Activated T-cell treated with anti-CD3 and anti-CD28 coated beads, Interleukin-2, amount 50 U/mL, for 48 hours (primary cell): ENCODE measurements at regions not wholly inside any gene's neighbourhood (a gene's known extent, or its start where the extent isn't known, plus 50 kb on each side); places are given as distances from the start of the nearest gene placed in this dataset.
"Not testable (repeated sequence)": the region's sequence is repeated elsewhere in the genome, so short reads cannot be mapped to it uniquely, and the experiment has no call there.

Experiments used
- DNase-seq, 2 experiments: peaks; one replicate each; pipeline ENCODE4 v3.0.0-alpha.2; 2020

- DNase-seq, result no peak
Observed at GRCh38 chr3:20608054-20608738, 422.2 kb upstream of the SGO1 start.

DNA sequence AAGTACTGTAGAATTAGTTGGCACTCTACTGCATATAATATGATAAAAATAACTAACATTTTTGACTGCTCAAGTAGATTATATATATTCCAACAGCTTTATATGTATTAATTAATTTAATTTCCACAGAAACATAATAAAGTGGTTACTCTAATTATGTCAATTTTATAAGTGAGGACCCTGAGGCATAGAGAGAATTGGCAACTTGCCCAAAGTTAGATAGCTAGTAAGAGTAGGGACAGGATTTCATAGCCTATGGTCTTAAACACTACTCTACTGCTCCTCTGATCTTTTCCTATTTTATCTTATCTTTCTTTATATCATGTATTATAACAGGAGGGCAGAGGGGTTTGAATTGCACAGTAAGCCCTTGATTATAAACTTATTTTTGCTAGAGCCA, 418.7 kb upstream of the SGO1 start:
- DNase-seq, result no peak

DNA sequence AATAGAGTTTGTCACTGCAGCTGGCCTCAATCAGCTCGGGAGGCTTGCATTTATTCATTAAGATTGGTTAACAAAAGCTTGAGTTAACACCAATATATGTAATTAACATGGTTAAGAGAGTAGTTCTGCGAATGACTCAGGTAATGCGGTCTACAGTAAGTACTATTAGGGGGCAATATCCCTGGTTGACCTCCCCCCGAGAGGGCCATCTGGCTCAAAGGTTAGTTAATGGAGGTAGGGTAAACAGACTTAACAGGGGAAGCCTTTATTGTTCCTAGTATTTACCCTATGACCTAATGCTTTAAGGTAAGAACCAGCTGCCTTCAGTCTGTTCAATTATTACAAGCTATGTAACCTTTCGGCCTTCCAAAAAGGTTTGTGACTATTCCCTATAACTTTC, 403.3 kb upstream of the SGO1 start:
- DNase-seq, result no peak

GRCh38 chr3:20588781-20589180, 402.8 kb upstream of the SGO1 start:
- no peak for DNase-seq

DNA sequence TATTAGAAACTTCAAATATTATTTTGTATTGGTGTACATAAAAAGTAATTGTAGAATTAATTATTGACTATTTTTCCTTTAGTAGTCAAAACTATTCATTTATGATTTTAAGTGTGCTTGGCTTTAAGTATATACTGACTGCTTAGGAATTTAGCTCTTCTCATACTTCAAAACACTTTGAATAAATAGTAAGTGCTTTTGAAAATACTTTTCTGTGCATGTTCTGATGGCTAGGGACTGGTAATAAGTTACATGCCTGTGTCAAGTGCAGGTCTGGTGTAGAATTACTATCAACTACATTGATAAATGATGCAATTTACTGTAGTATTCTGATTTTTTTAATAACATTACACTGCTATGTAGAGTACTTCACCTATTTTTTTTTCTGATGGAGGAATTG, 397.6 kb upstream of the SGO1 start:
- DNase-seq, result no peak

GRCh38 chr3:20576228-20576627, 390.2 kb upstream of the SGO1 start:
- no peak for DNase-seq

GRCh38 chr3:20575146-20575545, 389.1 kb upstream of the SGO1 start:
- DNase-seq, result no peak

DNA sequence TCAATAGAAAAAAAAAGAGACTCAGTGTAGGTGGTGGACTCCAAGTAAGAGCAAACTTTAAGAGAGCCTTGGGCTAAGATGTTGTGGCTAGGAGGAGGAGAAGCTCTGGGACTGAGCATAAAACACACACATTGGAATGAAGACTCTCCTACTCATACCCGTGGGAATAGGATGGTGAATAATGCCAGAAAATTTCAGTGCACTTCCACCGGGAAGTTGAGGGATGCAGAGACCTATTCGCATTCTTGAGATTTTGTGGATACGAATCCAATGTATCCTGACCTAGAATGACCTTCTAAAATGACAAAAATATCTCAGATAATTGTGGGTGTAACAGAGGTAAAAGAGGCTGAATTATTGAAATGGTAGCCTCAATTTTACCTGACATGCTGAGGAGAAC, 388.7 kb upstream of the SGO1 start:
- DNase-seq, result no peak

DNA sequence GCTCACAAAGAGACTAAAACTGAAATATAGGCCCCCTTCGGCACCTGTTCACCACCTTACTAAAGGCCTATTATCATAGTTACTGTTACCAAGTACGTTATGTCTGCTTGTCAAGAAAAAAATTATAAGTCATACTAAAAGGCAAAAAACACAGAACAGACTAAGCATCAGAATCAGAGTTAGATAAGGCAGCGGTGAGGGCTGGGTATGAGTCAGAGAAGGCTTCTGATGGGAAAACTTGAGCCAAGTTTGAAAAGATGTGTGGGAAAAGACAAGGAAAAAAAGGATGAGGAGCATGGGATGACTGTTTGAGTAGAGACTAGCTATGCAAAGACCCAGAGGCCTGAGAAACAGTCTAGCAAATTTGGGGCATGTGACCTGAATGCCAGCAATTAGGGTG, 387.2 kb upstream of the SGO1 start:
- no peak for DNase-seq

GRCh38 chr3:20572473-20572872, 386.5 kb upstream of the SGO1 start:
- DNase-seq, result no peak

GRCh38 chr3:20569310-20569709, 383.3 kb upstream of the SGO1 start:
- DNase-seq, result no peak

GRCh38 chr3:20564966-20565365, 379.0 kb upstream of the SGO1 start:
- no peak for DNase-seq

DNA sequence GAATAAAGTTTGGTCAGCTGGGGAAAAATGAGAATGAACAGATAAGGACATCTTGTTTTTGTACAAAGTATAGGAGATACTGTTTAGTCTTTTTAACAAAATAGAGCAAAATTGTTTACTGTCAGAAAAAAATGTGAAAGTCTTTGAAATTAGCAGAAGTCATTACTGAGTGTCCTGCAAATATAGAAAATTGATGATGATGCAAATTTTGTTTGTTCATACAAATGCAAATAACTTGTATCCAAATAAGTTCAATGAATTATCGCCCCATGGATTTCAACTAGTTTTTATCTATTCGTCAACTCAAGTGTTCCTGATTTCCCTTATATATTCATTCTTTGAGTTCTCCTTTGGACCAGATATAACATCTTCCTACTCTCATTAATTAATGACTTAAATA, 378.0 kb upstream of the SGO1 start:
- no peak for DNase-seq

- DNase-seq, result no peak
Observed at GRCh38 chr3:20563251-20563650, 377.2 kb upstream of the SGO1 start.

- DNase-seq, result no peak
Observed at GRCh38 chr3:20561166-20561565, 375.2 kb upstream of the SGO1 start.

DNA sequence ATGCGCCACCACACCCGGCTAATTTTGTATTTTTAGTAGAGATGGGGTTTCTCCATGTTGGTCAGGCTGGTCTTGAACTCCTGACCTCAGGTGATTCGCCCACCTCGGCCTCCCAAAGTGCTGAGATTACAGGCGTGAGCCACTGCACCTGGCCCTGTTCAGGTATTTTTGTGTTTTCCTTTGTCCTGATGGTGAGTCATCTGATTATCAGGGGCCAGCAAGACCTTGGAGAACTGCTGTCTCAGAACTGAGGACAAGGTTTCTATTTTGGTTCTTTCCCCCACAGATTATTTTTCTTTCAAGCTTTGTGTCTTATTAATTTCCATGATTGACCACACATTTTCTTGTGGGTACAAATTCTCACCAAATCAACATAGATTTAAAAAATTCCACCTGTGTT, 374.4 kb upstream of the SGO1 start:
- not testable (repeated sequence) for DNase-seq

DNA sequence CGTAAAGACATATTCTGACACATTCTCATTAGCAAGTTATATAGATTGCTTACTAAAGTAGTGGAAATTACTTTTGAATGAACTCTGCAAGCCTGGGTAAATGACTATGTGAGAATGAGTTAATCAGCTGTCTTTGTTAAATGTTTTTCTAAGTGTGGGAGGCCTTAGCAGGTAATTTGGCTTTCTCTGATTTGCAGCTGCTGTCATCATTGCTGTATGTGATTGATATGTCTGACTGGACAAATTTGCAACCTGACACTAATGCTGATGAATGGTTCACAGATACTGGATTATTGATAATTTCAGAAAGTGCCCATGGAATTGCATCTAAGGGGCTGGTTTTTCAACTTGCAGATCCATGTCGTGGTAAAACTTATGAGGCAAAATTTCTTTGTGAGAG, 372.2 kb upstream of the SGO1 start:
- DNase-seq, result no peak

DNA sequence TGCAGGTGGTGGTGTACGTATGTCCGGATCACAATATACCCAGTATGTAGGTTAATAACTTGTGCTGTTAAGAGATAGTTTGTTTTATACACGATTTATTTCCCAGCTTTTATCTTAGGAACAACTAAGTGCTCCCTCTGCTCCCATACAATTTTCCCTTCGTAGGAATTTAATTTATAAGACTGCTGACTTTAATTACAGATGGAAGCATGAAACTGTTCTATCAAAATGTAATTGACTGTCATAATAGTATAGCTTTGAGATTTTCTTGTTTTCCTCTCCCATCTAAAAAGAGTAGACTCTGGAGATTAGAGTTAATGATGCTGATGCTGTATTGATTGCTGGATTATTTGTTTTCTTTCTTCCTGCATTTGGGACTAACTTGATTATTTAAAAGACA, 370.7 kb upstream of the SGO1 start:
- DNase-seq, result no peak

DNA sequence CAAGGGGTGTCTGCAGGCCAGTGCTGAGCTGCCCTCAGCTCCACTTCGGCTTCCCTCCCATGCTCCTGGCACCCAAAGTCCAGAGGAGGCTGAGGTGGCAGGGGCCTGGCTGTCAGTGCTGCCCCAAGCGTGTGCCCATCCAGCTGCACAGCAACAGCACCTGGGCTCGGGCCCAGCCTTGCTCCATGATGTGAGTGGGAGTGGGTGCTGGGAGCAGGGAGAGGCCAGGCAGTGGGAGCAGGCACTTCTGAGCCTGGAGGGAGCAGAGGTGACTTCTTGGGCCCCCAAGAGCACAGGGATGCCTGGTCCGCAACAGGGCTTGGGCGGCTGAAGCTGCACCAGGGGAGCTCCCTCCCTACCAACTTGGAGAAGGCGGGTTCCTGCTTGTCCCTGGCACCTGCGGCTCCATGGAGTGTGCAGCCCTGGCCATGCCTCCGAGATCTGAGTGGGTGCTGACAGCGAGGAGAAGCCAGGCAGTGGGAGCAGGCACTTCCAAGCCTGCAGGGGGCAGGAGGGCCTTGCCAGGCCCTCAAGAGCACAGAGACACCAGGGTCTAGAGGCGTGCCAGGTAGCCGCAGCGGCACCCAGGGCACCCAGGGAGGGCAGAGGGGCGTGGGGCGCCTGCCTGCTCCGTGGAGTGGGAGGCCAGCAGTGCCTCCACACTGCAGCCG, 366.7 kb upstream of the SGO1 start:
- no peak for DNase-seq

- not testable (repeated sequence) for DNase-seq
Observed at GRCh38 chr3:20547361-20548269, 361.6 kb upstream of the SGO1 start.

DNA sequence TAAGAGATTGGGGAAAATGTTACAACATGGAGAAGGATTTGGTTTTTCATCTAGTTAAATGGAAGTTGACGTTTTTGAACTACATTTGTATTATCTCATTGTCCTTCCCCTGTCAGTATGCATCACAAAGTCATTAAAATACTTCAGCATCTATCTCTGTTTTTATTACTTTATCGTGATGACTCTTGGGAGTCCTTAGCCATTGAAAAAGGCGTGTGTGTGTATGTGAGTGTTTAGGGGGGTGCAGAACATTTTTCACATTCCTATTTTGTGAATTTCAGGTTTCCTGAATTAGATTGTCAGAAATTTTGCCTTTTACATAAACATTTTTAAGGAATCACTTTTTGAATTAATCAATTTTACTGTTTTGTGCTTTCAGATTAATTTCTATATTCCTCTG, 360.6 kb upstream of the SGO1 start:
- no peak for DNase-seq

DNA sequence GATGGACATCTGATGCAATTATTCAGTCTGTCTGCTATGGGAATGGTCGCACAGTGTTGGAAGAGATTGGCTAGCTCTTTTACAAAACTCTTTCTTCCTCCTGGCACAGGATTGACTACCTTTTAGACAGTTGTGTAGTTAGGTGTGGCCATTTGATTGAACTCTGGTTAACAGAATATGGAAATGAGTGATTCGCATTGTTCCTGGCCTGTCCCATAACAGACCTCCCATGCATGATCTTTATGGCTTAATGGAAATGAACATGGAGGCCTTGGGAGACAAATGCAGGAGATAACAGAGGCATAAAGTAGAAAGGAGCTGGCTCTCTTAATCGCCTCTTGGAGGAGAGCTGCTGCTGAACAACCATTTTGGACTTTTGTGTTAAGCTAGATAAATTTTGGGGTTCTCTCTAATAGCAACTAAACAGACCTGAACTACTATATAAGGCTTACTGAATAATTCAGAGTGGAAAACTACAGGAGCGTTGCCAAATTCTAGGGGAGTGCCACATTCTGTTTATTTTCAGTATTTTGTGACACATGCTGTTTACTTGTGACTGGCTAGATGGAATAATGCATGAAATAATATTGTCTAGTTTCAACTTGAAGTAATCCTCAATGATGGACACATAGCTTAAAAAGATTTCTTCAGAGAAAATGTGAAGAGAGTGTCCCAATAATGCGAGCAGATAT, 357.7 kb upstream of the SGO1 start:
- no peak for DNase-seq

- DNase-seq, result no peak
Observed at GRCh38 chr3:20540066-20540465, 354.1 kb upstream of the SGO1 start.
